ENCODE measurements at regions not wholly inside any gene's neighbourhood (a gene's known extent, or its start where the extent isn't known, plus 50 kb on each side); places are given as distances from the start of the nearest gene placed in this dataset.

GRCh38 chr4:19368800-19369199, 882.9 kb upstream of the SLIT2 start:
- ATAC-seq (no peak), DNase-seq (no peak)
- Histone ChIP-seq H3K27me3 (ENCODE audit: control insufficient read depth, insufficient read depth) (no peaks in the 10 kb centered on the region), H3K4me3 (ENCODE audit: low read length) (no peak overlapping the region), H3K27ac (ENCODE audit: low read length) (no peak overlapping the region), H3K9me3 (ENCODE audit: control insufficient read depth, low read length) (no peaks in the 10 kb centered on the region), H3K4me1 (ENCODE audit: control insufficient read depth, insufficient read depth, low read length) (no peaks in the 10 kb centered on the region)
- intact Hi-C loops (cut with DNase I) = no loop called here
- 88% methylated on average over 3 of the region's 3 CpGs for WGBS

DNA sequence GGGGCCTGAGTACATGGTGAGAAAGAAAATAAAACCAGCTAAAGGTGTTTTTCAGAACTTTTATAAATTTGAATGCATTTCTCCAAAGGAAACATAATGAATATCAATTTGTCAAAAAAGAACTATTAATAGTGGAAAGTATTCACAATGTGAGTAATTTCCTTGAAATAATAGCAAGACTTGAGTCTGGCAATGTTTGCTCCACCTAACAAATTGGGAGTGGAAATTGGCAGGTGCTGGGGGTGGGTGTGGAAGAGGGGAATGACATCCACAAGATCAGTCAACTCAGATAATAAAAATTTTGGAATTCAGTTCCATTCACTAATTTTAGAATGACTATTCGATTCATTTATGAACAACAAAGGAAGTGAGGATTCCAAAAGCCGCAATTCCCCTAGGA, 884.8 kb upstream of the SLIT2 start:
- WGBS = 63% methylated on average over 2 of the region's 2 CpGs
- Histone ChIP-seq H3K27ac (ENCODE audit: low read length) (no peak overlapping the region), H3K4me3 (ENCODE audit: low read length) (no peak overlapping the region), H3K4me1 (ENCODE audit: control insufficient read depth, insufficient read depth, low read length) (no peaks in the 10 kb centered on the region), H3K9me3 (ENCODE audit: control insufficient read depth, low read length) (no peaks in the 10 kb centered on the region), H3K27me3 (ENCODE audit: control insufficient read depth, insufficient read depth) (no peaks in the 10 kb centered on the region)
- ATAC-seq (no peak), DNase-seq (peak in 1 of 3 donors; percentile 10)
- intact Hi-C loops (cut with DNase I) = no loop called here

- DNase-seq (no peak), ATAC-seq (no peak)
- intact Hi-C loops (cut with DNase I) = no loop called here
- Histone ChIP-seq H3K27me3 (ENCODE audit: control insufficient read depth, insufficient read depth) (no peaks in the 10 kb centered on the region), H3K9me3 (ENCODE audit: control insufficient read depth, low read length) (no peaks in the 10 kb centered on the region), H3K4me1 (ENCODE audit: control insufficient read depth, insufficient read depth, low read length) (no peaks in the 10 kb centered on the region), H3K4me3 (ENCODE audit: low read length) (no peak overlapping the region), H3K27ac (ENCODE audit: low read length) (no peak overlapping the region)
- 53% methylated on average over 2 of the region's 2 CpGs for WGBS
Measured at GRCh38 chr4:19358015-19358414, 893.7 kb upstream of the SLIT2 start.

DNA sequence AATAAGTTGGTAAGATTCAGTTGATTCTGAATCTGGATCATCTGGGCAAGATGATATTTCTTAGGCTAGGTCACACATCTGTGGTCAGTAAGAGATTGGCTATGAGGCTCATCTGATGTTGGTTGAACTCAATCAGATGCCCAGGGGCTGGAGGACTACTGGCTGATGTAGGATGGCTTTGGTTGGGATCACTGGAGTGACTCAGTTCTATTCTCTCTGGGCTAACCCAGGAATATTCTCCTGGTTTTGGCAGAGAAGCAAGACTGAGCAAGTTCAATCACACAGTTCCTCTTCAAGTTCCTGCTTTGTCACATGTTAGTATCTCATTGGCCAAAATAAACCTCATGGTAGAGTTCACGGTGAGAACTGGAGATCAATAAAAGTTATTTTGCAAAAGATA, 902.3 kb upstream of the SLIT2 start:
- H3K4me1 ChIP-seq (ENCODE audit: control insufficient read depth, insufficient read depth, low read length) = no peaks in the 10 kb centered on the region
- H3K27me3 ChIP-seq (ENCODE audit: control insufficient read depth, insufficient read depth) = no peaks in the 10 kb centered on the region
- WGBS = 78% methylated on average over 1 of the region's 1 CpG
- H3K9me3 ChIP-seq (ENCODE audit: control insufficient read depth, low read length) = no peaks in the 10 kb centered on the region
- intact Hi-C loops (cut with DNase I) = no loop called here
- no peak overlapping the region for H3K27ac ChIP-seq (ENCODE audit: low read length)
- no peak for DNase-seq
- no peak overlapping the region for H3K4me3 ChIP-seq (ENCODE audit: low read length)
- ATAC-seq = no peak

- DNase-seq (no peak), ATAC-seq (no peak)
- Histone ChIP-seq H3K27me3 (ENCODE audit: control insufficient read depth, insufficient read depth) (no peaks in the 10 kb centered on the region), H3K9me3 (ENCODE audit: control insufficient read depth, low read length) (no peaks in the 10 kb centered on the region), H3K4me1 (ENCODE audit: control insufficient read depth, insufficient read depth, low read length) (no peaks in the 10 kb centered on the region), H3K27ac (ENCODE audit: low read length) (no peak overlapping the region), H3K4me3 (ENCODE audit: low read length) (no peak overlapping the region)
- intact Hi-C loops (cut with DNase I) = no loop called here
Measured at GRCh38 chr4:19348746-19349145, 903.0 kb upstream of the SLIT2 start.

DNA sequence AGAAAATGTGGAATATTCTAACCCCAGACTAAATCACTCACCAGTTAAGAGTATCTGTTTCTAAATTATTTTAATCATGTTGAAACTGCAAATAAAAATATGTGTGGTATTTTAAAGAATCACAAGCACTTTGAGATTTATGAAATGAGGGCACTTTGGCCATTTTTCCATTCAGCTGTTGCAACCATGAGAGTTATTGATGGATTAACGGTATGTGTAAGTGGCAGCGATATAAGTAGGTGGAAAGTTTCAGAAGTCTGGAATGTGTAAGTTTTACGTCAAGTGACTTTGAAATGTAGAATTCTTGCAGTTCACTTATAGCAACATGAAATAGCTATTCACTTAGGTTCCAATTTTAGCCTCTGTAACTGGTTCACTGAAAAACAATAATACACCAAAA, 905.1 kb upstream of the SLIT2 start:
- H3K27ac ChIP-seq (ENCODE audit: low read length) = no peak overlapping the region
- no peaks in the 10 kb centered on the region for H3K4me1 ChIP-seq (ENCODE audit: control insufficient read depth, insufficient read depth, low read length)
- 88% methylated on average over 3 of the region's 3 CpGs for WGBS
- no peaks in the 10 kb centered on the region for H3K9me3 ChIP-seq (ENCODE audit: control insufficient read depth, low read length)
- DNase-seq (no peak), ATAC-seq (no peak)
- intact Hi-C loops (cut with DNase I) = no loop called here
- no peak overlapping the region for H3K4me3 ChIP-seq (ENCODE audit: low read length)
- no peaks in the 10 kb centered on the region for H3K27me3 ChIP-seq (ENCODE audit: control insufficient read depth, insufficient read depth)

DNA sequence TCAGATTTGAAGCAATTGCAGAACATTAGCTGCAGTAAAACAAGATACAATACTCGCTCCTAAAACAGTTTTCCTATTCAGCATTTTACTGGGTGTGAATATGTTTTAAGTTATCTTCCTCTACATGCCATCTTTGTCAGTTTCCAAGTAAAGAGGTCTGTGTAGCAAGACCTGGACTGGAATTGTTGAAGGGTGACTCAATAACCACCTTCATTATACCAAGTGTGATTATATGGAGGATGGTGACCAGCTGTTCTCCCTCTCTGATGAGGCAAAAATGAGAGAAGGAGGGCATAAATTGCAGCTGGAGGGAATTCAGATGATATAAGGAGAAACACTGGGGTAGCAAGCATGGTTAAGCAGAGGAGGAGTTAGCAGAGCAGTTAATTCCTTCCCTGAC, 922.1 kb upstream of the SLIT2 start:
- Histone ChIP-seq H3K4me1 (ENCODE audit: control insufficient read depth, insufficient read depth, low read length) (no peaks in the 10 kb centered on the region), H3K27ac (ENCODE audit: low read length) (no peak overlapping the region), H3K27me3 (ENCODE audit: control insufficient read depth, insufficient read depth) (no peaks in the 10 kb centered on the region), H3K4me3 (ENCODE audit: low read length) (no peak overlapping the region), H3K9me3 (ENCODE audit: control insufficient read depth, low read length) (no peaks in the 10 kb centered on the region)
- WGBS = 58% methylated on average over 1 of the region's 1 CpG
- ATAC-seq = no peak
- intact Hi-C loops (cut with DNase I) = no loop called here
- no peak for DNase-seq

GRCh38 chr4:19329077-19329476, 922.6 kb upstream of the SLIT2 start:
- Histone ChIP-seq H3K4me1 (ENCODE audit: control insufficient read depth, insufficient read depth, low read length) (no peaks in the 10 kb centered on the region), H3K27ac (ENCODE audit: low read length) (no peak overlapping the region), H3K4me3 (ENCODE audit: low read length) (no peak overlapping the region), H3K9me3 (ENCODE audit: control insufficient read depth, low read length) (no peaks in the 10 kb centered on the region), H3K27me3 (ENCODE audit: control insufficient read depth, insufficient read depth) (no peaks in the 10 kb centered on the region)
- ATAC-seq (no peak), DNase-seq (no peak)
- intact Hi-C loops (cut with DNase I) = no loop called here
- 77% methylated on average over 4 of the region's 4 CpGs for WGBS

GRCh38 chr4:19327364-19327763, 924.3 kb upstream of the SLIT2 start:
- H3K9me3 ChIP-seq (ENCODE audit: control insufficient read depth, low read length) = no peaks in the 10 kb centered on the region
- no peak for DNase-seq
- no peak for ATAC-seq
- H3K27me3 ChIP-seq (ENCODE audit: control insufficient read depth, insufficient read depth) = no peaks in the 10 kb centered on the region
- no peak overlapping the region for H3K4me3 ChIP-seq (ENCODE audit: low read length)
- no peak overlapping the region for H3K27ac ChIP-seq (ENCODE audit: low read length)
- no peaks in the 10 kb centered on the region for H3K4me1 ChIP-seq (ENCODE audit: control insufficient read depth, insufficient read depth, low read length)
- WGBS = 79% methylated on average over 1 of the region's 1 CpG
- intact Hi-C loops (cut with DNase I) = no loop called here

GRCh38 chr4:19324184-19324583, 927.5 kb upstream of the SLIT2 start:
- Histone ChIP-seq H3K9me3 (ENCODE audit: control insufficient read depth, low read length) (no peaks in the 10 kb centered on the region), H3K27me3 (ENCODE audit: control insufficient read depth, insufficient read depth) (no peaks in the 10 kb centered on the region), H3K27ac (ENCODE audit: low read length) (no peak overlapping the region), H3K4me3 (ENCODE audit: low read length) (no peak overlapping the region), H3K4me1 (ENCODE audit: control insufficient read depth, insufficient read depth, low read length) (no peaks in the 10 kb centered on the region)
- ATAC-seq (no peak), DNase-seq (no peak)
- intact Hi-C loops (cut with DNase I) = no loop called here

DNA sequence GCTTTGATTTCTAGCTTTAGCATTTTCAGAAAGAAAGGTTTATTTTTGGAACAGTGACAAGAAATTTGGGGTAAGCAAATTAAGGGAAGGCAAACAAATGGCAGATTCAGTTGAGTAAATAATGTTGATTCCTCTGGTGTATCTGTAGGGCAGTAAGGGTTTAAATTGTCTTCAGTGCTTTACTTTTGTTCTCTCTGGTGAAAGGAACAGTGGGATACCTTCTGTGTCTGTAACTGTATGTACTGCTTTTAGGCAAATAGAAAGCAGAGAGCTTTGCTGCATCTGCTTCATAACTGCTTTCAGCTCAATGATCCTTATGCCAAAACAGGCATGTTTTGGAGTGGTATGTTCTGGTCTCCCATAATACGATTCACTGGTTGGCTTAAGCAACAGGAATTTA, 932.1 kb upstream of the SLIT2 start:
- ATAC-seq = no peak
- DNase-seq = no peak
- Histone ChIP-seq H3K4me3 (ENCODE audit: low read length) (no peak overlapping the region), H3K27me3 (ENCODE audit: control insufficient read depth, insufficient read depth) (no peaks in the 10 kb centered on the region), H3K4me1 (ENCODE audit: control insufficient read depth, insufficient read depth, low read length) (no peaks in the 10 kb centered on the region), H3K27ac (ENCODE audit: low read length) (no peak overlapping the region), H3K9me3 (ENCODE audit: control insufficient read depth, low read length) (no peaks in the 10 kb centered on the region)
- intact Hi-C loops (cut with DNase I) = no loop called here
- WGBS = 43% methylated on average over 1 of the region's 1 CpG

DNA sequence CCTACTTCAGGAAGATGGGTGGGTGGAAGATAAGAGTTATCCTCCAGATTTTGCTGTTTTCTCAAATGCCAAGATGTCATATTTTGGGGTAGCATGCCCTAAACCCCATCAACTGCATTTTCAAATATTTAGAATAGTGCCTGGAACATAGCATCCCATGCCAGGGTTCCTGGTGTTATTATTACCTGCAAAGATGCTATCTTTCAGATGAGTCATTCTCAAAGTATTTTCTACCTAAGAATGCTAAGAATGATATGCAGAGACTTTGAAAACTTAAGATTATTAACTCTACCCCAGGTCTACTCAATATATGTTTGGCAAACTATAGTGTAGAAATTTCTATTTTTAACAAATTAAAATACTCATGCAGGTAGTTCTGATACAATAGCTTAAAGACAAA, 934.3 kb upstream of the SLIT2 start:
- intact Hi-C loops (cut with DNase I) = no loop called here
- no peak for DNase-seq

More for the DNA sequence above, 934.3 kb upstream of the SLIT2 start:
- Histone ChIP-seq H3K27me3 (ENCODE audit: control insufficient read depth, insufficient read depth) (no peaks in the 10 kb centered on the region), H3K27ac (ENCODE audit: low read length) (no peak overlapping the region), H3K4me1 (ENCODE audit: control insufficient read depth, insufficient read depth, low read length) (no peaks in the 10 kb centered on the region), H3K9me3 (ENCODE audit: control insufficient read depth, low read length) (no peaks in the 10 kb centered on the region), H3K4me3 (ENCODE audit: low read length) (no peak overlapping the region)
- no peak for ATAC-seq

Data from right cardiac atrium (tissue), 5 donors.